HEK293 (cell line): ENCODE measurements at regions not wholly inside any gene's neighbourhood (a gene's known extent, or its start where the extent isn't known, plus 50 kb on each side); places are given as distances from the start of the nearest gene placed in this dataset.

ENCODE experiments used
- CTCF ChIA-PET: fragments of 350-600 bp; formaldehyde crosslinking; extraction: SDS; loops from one replicate; lab custom pipeline; 2021; ENCODE audit warnings: antibody characterized with exemption; lab: Yijun Ruan, JAX
- POLR2A ChIA-PET: fragments of 300-600 bp; formaldehyde crosslinking; extraction: SDS; loops from one replicate; lab custom pipeline; 2020; ENCODE audit warnings: antibody characterized with exemption, inconsistent platforms; lab: Yijun Ruan, JAX
- H3K27ac ChIP-seq: fragments of 200-500 bp; sonication (Bioruptor generic); 2 replicates; pipeline ENCODE4 v1.5.1; 2014; ENCODE audit warnings: low read depth, low read length, control low read depth, inconsistent platforms; ENCODE audit errors: extremely low read depth
- H3K36me3 ChIP-seq, 2 experiments: fragments of 200-500 bp in 1 of 2; sonication (Bioruptor generic) in 1 of 2; 1 replicate in 1 of 2; 2 replicates in 1 of 2; pipeline ENCODE4 v1.5.1; 2014 to 2017; ENCODE audit warnings: inconsistent platforms in 2 of 2, low read length in 2 of 2; ENCODE audit not compliant: control insufficient read depth in 2 of 2, insufficient read depth in 1 of 2
- H3K4me1 ChIP-seq: fragments of 200-500 bp; sonication (Bioruptor generic); 2 replicates; pipeline ENCODE4 v1.5.1; 2014; ENCODE audit warnings: mild to moderate bottlenecking, low read length, inconsistent platforms; ENCODE audit not compliant: control insufficient read depth, insufficient read depth
- H3K4me3 ChIP-seq: 2 replicates; pipeline ENCODE4 v1.5.1; 2011; ENCODE audit warnings: low read depth, mild to moderate bottlenecking, control low read depth, low read length, moderate library complexity
- H3K9me3 ChIP-seq: fragments of 200-500 bp; sonication (Bioruptor generic); 2 replicates; pipeline ENCODE4 v1.5.1; 2014; ENCODE audit warnings: low read depth, low read length, inconsistent platforms; ENCODE audit not compliant: control insufficient read depth, insufficient read depth
- GLIS1 ChIP-seq: fragments of 450-650 bp; formaldehyde crosslinking; IDR thresholded peaks from 2 replicates; pipeline ENCODE4 v1.5.1; 2016; ENCODE audit warnings: missing biosample characterization, missing genetic modification characterization
- KLF10 ChIP-seq: fragments of 450-650 bp; IDR thresholded peaks from 2 replicates; pipeline ENCODE4 v1.5.1; 2018; ENCODE audit warnings: missing biosample characterization, mild to moderate bottlenecking, missing genetic modification characterization
- OVOL3 ChIP-seq: fragments of 450-650 bp; formaldehyde crosslinking; IDR thresholded peaks from 2 replicates; pipeline ENCODE4 v1.5.1; 2016; ENCODE audit warnings: missing biosample characterization, missing genetic modification characterization
- ZBTB20 ChIP-seq: fragments of 450-650 bp; formaldehyde crosslinking; IDR thresholded peaks from 2 replicates; pipeline ENCODE4 v1.5.1; 2016; ENCODE audit warnings: missing biosample characterization, missing genetic modification characterization
- ZBTB21 ChIP-seq: fragments of 450-650 bp; formaldehyde crosslinking; IDR thresholded peaks from 2 replicates; pipeline ENCODE4 v1.5.1; 2017; ENCODE audit warnings: missing biosample characterization, missing genetic modification characterization
- ZFHX2 ChIP-seq: fragments of 450-650 bp; formaldehyde crosslinking; conservative IDR thresholded peaks from 2 replicates; pipeline ENCODE4 v1.5.1; 2016; ENCODE audit warnings: missing biosample characterization, missing genetic modification characterization
- ZNF155 ChIP-seq: fragments of 450-650 bp; formaldehyde crosslinking; IDR thresholded peaks from 2 replicates; pipeline ENCODE4 v1.5.1; 2016; ENCODE audit warnings: missing biosample characterization, missing genetic modification characterization
- ZNF311 ChIP-seq: fragments of 450-650 bp; formaldehyde crosslinking; IDR thresholded peaks from 2 replicates; pipeline ENCODE4 v1.5.1; 2017; ENCODE audit warnings: missing biosample characterization, missing genetic modification characterization, borderline replicate concordance
- ZNF610 ChIP-seq: fragments of 450-650 bp; formaldehyde crosslinking; IDR thresholded peaks from 2 replicates; pipeline ENCODE4 v1.5.1; 2016; ENCODE audit warnings: missing biosample characterization, missing genetic modification characterization, borderline replicate concordance
- ZNF629 ChIP-seq: fragments of 450-650 bp; formaldehyde crosslinking; IDR thresholded peaks from 2 replicates; pipeline ENCODE4 v1.5.1; 2017; ENCODE audit warnings: missing biosample characterization, missing genetic modification characterization
- ZNF777 ChIP-seq: fragments of 450-650 bp; formaldehyde crosslinking; IDR thresholded peaks from 2 replicates; pipeline ENCODE4 v1.5.1; 2017; ENCODE audit warnings: missing biosample characterization, missing genetic modification characterization, borderline replicate concordance
- ZNF837 ChIP-seq: fragments of 450-650 bp; formaldehyde crosslinking; IDR thresholded peaks from 2 replicates; pipeline ENCODE4 v1.5.1; 2016; ENCODE audit warnings: missing biosample characterization, missing genetic modification characterization
- ZNF843 ChIP-seq: fragments of 450-650 bp; formaldehyde crosslinking; IDR thresholded peaks from 2 replicates; pipeline ENCODE4 v1.5.1; 2016; ENCODE audit warnings: missing biosample characterization, missing genetic modification characterization
- ZSCAN30 ChIP-seq: fragments of 450-650 bp; IDR thresholded peaks from 2 replicates; pipeline ENCODE4 v1.5.1; 2018; ENCODE audit warnings: missing biosample characterization, mild to moderate bottlenecking, missing genetic modification characterization, moderate library complexity
- TF ChIP-seq, protein P1 (sequence below): fragments of 450-650 bp; formaldehyde crosslinking; optimal IDR thresholded peaks from 2 replicates; pipeline ENCODE3; 2016; ENCODE audit warnings: missing biosample characterization, mild to moderate bottlenecking, missing genetic modification characterization
- TF ChIP-seq, protein P2 (sequence below): fragments of 450-650 bp; formaldehyde crosslinking; IDR thresholded peaks from 2 replicates; pipeline ENCODE4 v1.5.1; 2016; ENCODE audit warnings: missing biosample characterization, missing genetic modification characterization
- TF ChIP-seq, protein P3 (sequence below): fragments of 450-650 bp; formaldehyde crosslinking; IDR thresholded peaks from 2 replicates; pipeline ENCODE4 v1.5.1; 2016; ENCODE audit warnings: missing biosample characterization, missing genetic modification characterization
- TF ChIP-seq, protein P4 (sequence below): fragments of 450-650 bp; formaldehyde crosslinking; IDR thresholded peaks from 2 replicates; pipeline ENCODE4 v1.5.1; 2016; ENCODE audit warnings: missing biosample characterization, missing genetic modification characterization
- TF ChIP-seq, protein P5 (sequence below): fragments of 450-650 bp; formaldehyde crosslinking; conservative IDR thresholded peaks from 2 replicates; pipeline ENCODE4 v1.5.1; 2016; ENCODE audit warnings: low read depth, missing biosample characterization, missing genetic modification characterization

DNA sequence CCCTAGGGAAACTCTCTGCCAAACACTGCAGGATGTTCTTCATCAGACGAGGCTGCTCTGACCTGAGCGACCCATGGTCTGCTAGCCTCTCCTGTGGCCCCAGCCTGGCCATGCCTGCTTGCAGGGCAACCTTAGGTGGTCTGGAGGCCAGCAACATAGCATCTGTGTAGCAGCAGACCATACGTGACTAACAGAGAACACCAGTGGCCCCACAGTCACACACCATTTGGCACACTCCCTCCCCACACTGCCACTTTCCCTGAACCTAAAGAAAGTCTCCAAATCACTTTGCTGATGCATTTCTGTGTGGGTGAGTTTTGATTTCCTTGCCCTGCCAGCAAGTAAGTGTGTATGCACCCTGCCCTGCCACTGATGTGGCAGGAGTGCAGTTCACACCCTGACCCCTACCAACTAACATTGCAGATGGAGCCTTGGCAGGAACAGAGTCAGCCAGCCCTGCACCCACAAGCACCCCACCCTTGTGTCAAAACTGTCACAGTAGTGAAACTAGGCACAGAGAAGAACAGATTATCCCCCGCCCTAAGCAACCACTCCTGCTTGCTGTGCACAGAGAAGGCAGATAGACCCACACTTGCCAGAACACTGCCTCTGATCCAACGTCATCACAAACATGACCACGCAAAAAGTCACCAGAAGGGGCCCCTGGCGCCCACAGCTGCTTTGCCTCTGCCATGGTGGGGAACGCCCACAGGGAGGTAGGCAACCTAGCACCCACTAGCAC is 249.1 kb downstream of the SPIN4 start:
- Histone ChIP-seq H3K4me3 (no peak overlapping the region), H3K27ac (no peak overlapping the region), H3K9me3 (no peaks in the 10 kb centered on the region; the same call in 1 of the 2 replicates), H3K36me3 (no peaks in the 10 kb centered on the region), H3K4me1 (no peaks in the 10 kb centered on the region)
- TF ChIP-seq ZNF837 (tag by site-specific recombination) (no peak), GLIS1 (tag by site-specific recombination) (no peak), ZNF843 (no peak), ZNF311 (no peak), ZSCAN30 (tag by site-specific recombination) (no peak), ZNF155 (tag by site-specific recombination) (no peak), KLF10 (no peak), ZBTB20 (tag by site-specific recombination) (no peak), OVOL3 (tag by site-specific recombination) (no peak), ZNF629 (tag by site-specific recombination) (no peak), ZBTB21 (no peak), ZNF610 (tag by site-specific recombination) (no peak), ZNF777 (no peak), ZFHX2 (tag by site-specific recombination) (no peak)
- TF ChIP-seq, protein P1, sequence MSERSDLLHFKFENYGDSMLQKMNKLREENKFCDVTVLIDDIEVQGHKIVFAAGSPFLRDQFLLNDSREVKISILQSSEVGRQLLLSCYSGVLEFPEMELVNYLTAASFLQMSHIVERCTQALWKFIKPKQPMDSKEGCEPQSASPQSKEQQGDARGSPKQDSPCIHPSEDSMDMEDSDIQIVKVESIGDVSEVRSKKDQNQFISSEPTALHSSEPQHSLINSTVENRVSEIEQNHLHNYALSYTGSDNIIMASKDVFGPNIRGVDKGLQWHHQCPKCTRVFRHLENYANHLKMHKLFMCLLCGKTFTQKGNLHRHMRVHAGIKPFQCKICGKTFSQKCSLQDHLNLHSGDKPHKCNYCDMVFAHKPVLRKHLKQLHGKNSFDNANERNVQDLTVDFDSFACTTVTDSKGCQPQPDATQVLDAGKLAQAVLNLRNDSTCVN (tag by site-specific recombination), result no peak
- TF ChIP-seq, protein P2, sequence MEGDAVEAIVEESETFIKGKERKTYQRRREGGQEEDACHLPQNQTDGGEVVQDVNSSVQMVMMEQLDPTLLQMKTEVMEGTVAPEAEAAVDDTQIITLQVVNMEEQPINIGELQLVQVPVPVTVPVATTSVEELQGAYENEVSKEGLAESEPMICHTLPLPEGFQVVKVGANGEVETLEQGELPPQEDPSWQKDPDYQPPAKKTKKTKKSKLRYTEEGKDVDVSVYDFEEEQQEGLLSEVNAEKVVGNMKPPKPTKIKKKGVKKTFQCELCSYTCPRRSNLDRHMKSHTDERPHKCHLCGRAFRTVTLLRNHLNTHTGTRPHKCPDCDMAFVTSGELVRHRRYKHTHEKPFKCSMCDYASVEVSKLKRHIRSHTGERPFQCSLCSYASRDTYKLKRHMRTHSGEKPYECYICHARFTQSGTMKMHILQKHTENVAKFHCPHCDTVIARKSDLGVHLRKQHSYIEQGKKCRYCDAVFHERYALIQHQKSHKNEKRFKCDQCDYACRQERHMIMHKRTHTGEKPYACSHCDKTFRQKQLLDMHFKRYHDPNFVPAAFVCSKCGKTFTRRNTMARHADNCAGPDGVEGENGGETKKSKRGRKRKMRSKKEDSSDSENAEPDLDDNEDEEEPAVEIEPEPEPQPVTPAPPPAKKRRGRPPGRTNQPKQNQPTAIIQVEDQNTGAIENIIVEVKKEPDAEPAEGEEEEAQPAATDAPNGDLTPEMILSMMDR (tag by site-specific recombination), result no peak
- TF ChIP-seq, protein P3, sequence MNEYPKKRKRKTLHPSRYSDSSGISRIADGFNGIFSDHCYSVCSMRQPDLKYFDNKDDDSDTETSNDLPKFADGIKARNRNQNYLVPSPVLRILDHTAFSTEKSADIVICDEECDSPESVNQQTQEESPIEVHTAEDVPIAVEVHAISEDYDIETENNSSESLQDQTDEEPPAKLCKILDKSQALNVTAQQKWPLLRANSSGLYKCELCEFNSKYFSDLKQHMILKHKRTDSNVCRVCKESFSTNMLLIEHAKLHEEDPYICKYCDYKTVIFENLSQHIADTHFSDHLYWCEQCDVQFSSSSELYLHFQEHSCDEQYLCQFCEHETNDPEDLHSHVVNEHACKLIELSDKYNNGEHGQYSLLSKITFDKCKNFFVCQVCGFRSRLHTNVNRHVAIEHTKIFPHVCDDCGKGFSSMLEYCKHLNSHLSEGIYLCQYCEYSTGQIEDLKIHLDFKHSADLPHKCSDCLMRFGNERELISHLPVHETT (tag by site-specific recombination), result no peak
- TF ChIP-seq, protein P4, sequence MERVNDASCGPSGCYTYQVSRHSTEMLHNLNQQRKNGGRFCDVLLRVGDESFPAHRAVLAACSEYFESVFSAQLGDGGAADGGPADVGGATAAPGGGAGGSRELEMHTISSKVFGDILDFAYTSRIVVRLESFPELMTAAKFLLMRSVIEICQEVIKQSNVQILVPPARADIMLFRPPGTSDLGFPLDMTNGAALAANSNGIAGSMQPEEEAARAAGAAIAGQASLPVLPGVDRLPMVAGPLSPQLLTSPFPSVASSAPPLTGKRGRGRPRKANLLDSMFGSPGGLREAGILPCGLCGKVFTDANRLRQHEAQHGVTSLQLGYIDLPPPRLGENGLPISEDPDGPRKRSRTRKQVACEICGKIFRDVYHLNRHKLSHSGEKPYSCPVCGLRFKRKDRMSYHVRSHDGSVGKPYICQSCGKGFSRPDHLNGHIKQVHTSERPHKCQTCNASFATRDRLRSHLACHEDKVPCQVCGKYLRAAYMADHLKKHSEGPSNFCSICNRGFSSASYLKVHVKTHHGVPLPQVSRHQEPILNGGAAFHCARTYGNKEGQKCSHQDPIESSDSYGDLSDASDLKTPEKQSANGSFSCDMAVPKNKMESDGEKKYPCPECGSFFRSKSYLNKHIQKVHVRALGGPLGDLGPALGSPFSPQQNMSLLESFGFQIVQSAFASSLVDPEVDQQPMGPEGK (tag by site-specific recombination), result no peak
- TF ChIP-seq, protein P5, sequence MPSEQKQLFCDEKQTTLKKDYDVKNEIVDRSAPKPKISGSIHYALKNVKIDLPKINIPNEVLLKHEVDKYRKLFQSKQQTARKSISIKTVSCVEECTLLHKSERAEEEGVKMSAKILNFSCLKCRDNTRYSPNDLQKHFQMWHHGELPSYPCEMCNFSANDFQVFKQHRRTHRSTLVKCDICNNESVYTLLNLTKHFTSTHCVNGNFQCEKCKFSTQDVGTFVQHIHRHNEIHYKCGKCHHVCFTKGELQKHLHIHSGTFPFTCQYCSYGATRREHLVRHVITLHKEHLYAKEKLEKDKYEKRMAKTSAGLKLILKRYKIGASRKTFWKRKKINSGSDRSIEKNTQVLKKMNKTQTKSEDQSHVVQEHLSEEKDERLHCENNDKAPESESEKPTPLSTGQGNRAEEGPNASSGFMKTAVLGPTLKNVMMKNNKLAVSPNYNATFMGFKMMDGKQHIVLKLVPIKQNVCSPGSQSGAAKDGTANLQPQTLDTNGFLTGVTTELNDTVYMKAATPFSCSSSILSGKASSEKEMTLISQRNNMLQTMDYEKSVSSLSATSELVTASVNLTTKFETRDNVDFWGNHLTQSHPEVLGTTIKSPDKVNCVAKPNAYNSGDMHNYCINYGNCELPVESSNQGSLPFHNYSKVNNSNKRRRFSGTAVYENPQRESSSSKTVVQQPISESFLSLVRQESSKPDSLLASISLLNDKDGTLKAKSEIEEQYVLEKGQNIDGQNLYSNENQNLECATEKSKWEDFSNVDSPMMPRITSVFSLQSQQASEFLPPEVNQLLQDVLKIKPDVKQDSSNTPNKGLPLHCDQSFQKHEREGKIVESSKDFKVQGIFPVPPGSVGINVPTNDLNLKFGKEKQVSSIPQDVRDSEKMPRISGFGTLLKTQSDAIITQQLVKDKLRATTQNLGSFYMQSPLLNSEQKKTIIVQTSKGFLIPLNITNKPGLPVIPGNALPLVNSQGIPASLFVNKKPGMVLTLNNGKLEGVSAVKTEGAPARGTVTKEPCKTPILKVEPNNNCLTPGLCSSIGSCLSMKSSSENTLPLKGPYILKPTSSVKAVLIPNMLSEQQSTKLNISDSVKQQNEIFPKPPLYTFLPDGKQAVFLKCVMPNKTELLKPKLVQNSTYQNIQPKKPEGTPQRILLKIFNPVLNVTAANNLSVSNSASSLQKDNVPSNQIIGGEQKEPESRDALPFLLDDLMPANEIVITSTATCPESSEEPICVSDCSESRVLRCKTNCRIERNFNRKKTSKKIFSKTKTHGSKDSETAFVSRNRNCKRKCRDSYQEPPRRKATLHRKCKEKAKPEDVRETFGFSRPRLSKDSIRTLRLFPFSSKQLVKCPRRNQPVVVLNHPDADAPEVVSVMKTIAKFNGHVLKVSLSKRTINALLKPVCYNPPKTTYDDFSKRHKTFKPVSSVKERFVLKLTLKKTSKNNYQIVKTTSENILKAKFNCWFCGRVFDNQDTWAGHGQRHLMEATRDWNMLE (tag by site-specific recombination), result no peak
- CTCF ChIA-PET, result no interaction called here
- POLR2A ChIA-PET, result no interaction called here
